ENCODE measurements at regions not wholly inside any gene's neighbourhood (a gene's known extent, or its start where the extent isn't known, plus 50 kb on each side); places are given as distances from the start of the nearest gene placed in this dataset.

- H3K36me3 ChIP-seq (ENCODE audit: control insufficient read depth in 2 of 3, insufficient read depth in 3 of 3, low read length in 3 of 3), result no peaks in the 10 kb centered on the region
- H3K9me3 ChIP-seq (ENCODE audit: control insufficient read depth in 2 of 3, insufficient read depth in 1 of 3, low read length in 3 of 3), result no peaks in the 10 kb centered on the region
- no peak overlapping the region for H3K4me3 ChIP-seq (ENCODE audit: low read length in 3 of 3)
- H3K4me1 ChIP-seq (ENCODE audit: control insufficient read depth in 2 of 3, insufficient read depth in 2 of 3, low read depth in 1 of 3, low read length in 3 of 3), result no peaks in the 10 kb centered on the region
- H3K9ac ChIP-seq (ENCODE audit: low read length in 3 of 3), result no peak overlapping the region
- no peak for TF ChIP-seq CTCF (IDR thresholded peaks at IDR 0.05; ENCODE audit: borderline replicate concordance, extremely low read depth, insufficient read depth)
- FAIRE-seq (no peak), DNase-seq (no peak)
- intact Hi-C loops (cut with DNase I), result no loop called here
- H3K27me3 ChIP-seq (ENCODE audit: control insufficient read depth, insufficient read depth, low read length), result no peaks in the 10 kb centered on the region
- no peak overlapping the region for H3K27ac ChIP-seq (ENCODE audit: low read depth in 2 of 2, low read length in 2 of 2)
Measured at GRCh38 chrX:124462931-124463330, 116.6 kb downstream of the SH2D1A start.

- FAIRE-seq (no peak), DNase-seq (peak in 1 of 5 donors; percentile 0)
- Histone ChIP-seq H3K4me3 (ENCODE audit: low read length in 3 of 3) (no peak overlapping the region), H3K9ac (ENCODE audit: low read length in 3 of 3) (no peak overlapping the region), H3K9me3 (ENCODE audit: control insufficient read depth in 2 of 3, insufficient read depth in 1 of 3, low read length in 3 of 3) (no peaks in the 10 kb centered on the region), H3K4me1 (ENCODE audit: control insufficient read depth in 2 of 3, insufficient read depth in 2 of 3, low read depth in 1 of 3, low read length in 3 of 3) (no peaks in the 10 kb centered on the region), H3K36me3 (ENCODE audit: control insufficient read depth in 2 of 3, insufficient read depth in 3 of 3, low read length in 3 of 3) (no peaks in the 10 kb centered on the region), H3K27me3 (ENCODE audit: control insufficient read depth, insufficient read depth, low read length) (no peaks in the 10 kb centered on the region), H3K27ac (ENCODE audit: low read depth in 2 of 2, low read length in 2 of 2) (no peak overlapping the region)
- intact Hi-C loops (cut with DNase I), result no loop called here
- TF ChIP-seq CTCF (IDR thresholded peaks at IDR 0.05; ENCODE audit: borderline replicate concordance, extremely low read depth, insufficient read depth), result no peak
Measured at GRCh38 chrX:124467202-124467601, 120.8 kb downstream of the SH2D1A start.

- no peak for TF ChIP-seq CTCF (IDR thresholded peaks at IDR 0.05; ENCODE audit: borderline replicate concordance, extremely low read depth, insufficient read depth)
- FAIRE-seq, result no peak
Measured at GRCh38 chrX:124475358-124475757, 129.0 kb downstream of the SH2D1A start.

GRCh38 chrX:124476562-124476961, 130.2 kb downstream of the SH2D1A start:
- no peak overlapping the region for H3K9ac ChIP-seq (ENCODE audit: low read length in 3 of 3)
- H3K27me3 ChIP-seq (ENCODE audit: control insufficient read depth, insufficient read depth, low read length), result no peaks in the 10 kb centered on the region
- intact Hi-C loops (cut with DNase I), result no loop called here
- H3K9me3 ChIP-seq (ENCODE audit: control insufficient read depth in 2 of 3, insufficient read depth in 1 of 3, low read length in 3 of 3), result no peaks in the 10 kb centered on the region
- DNase-seq, result no peak
- H3K4me1 ChIP-seq (ENCODE audit: control insufficient read depth in 2 of 3, insufficient read depth in 2 of 3, low read depth in 1 of 3, low read length in 3 of 3), result no peaks in the 10 kb centered on the region
- no peaks in the 10 kb centered on the region for H3K36me3 ChIP-seq (ENCODE audit: control insufficient read depth in 2 of 3, insufficient read depth in 3 of 3, low read length in 3 of 3)
- FAIRE-seq, result no peak
- H3K27ac ChIP-seq (ENCODE audit: low read depth in 2 of 2, low read length in 2 of 2), result no peak overlapping the region
- no peak for TF ChIP-seq CTCF (IDR thresholded peaks at IDR 0.05; ENCODE audit: borderline replicate concordance, extremely low read depth, insufficient read depth)
- no peak overlapping the region for H3K4me3 ChIP-seq (ENCODE audit: low read length in 3 of 3)

More at GRCh38 chrX:124475358-124475757, 129.0 kb downstream of the SH2D1A start:
- Histone ChIP-seq H3K9me3 (ENCODE audit: control insufficient read depth in 2 of 3, insufficient read depth in 1 of 3, low read length in 3 of 3) (no peaks in the 10 kb centered on the region), H3K4me1 (ENCODE audit: control insufficient read depth in 2 of 3, insufficient read depth in 2 of 3, low read depth in 1 of 3, low read length in 3 of 3) (no peaks in the 10 kb centered on the region), H3K9ac (ENCODE audit: low read length in 3 of 3) (no peak overlapping the region), H3K27ac (ENCODE audit: low read depth in 2 of 2, low read length in 2 of 2) (no peak overlapping the region), H3K27me3 (ENCODE audit: control insufficient read depth, insufficient read depth, low read length) (no peaks in the 10 kb centered on the region), H3K4me3 (ENCODE audit: low read length in 3 of 3) (no peak overlapping the region), H3K36me3 (ENCODE audit: control insufficient read depth in 2 of 3, insufficient read depth in 3 of 3, low read length in 3 of 3) (no peaks in the 10 kb centered on the region)
- intact Hi-C loops (cut with DNase I), result no loop called here
- no peak for DNase-seq

Measured in kidney (tissue), 13 donors.